HUES48 (cell line): ENCODE measurements at regions not wholly inside any gene's neighbourhood (a gene's known extent, or its start where the extent isn't known, plus 50 kb on each side); places are given as distances from the start of the nearest gene placed in this dataset.
"Not testable (repeated sequence)": the region's sequence is repeated elsewhere in the genome, so short reads cannot be mapped to it uniquely, and the experiment has no call there.

ENCODE experiments used
- H3K27ac ChIP-seq: one replicate; pipeline ENCODE4 v1.7.0; 2013; ENCODE audit warnings: low read depth, low read length, inconsistent platforms
- H3K27me3 ChIP-seq: 2 replicates; pipeline ENCODE4 v1.6.1; 2013; ENCODE audit warnings: mild to moderate bottlenecking, low read length; ENCODE audit not compliant: control insufficient read depth, insufficient read depth
- H3K36me3 ChIP-seq: 2 replicates; pipeline ENCODE4 v1.6.1; 2013; ENCODE audit warnings: low read length; ENCODE audit not compliant: control insufficient read depth, insufficient read depth
- H3K4me1 ChIP-seq: 2 replicates; pipeline ENCODE4 v1.6.1; 2013; ENCODE audit warnings: mild to moderate bottlenecking, low read length; ENCODE audit not compliant: control insufficient read depth, insufficient read depth
- H3K4me3 ChIP-seq: 2 replicates; pipeline ENCODE4 v1.5.1; 2013; ENCODE audit warnings: mild to moderate bottlenecking, low read depth, low read length
- H3K9ac ChIP-seq: 2 replicates; pipeline ENCODE4 v1.6.1; 2013; ENCODE audit warnings: mild to moderate bottlenecking, low read depth, low read length, moderate library complexity
- H3K9me3 ChIP-seq: 2 replicates; pipeline ENCODE4 v1.6.1; 2013; ENCODE audit warnings: low read length; ENCODE audit not compliant: control insufficient read depth, insufficient read depth

GRCh38 chr5:124538191-124538590 lies 208.2 kb downstream of the ZNF608 start:
- no peaks in the 10 kb centered on the region for H3K4me1 ChIP-seq
- no peaks in the 10 kb centered on the region; the same call in 1 of the 2 replicates for H3K27me3 ChIP-seq
- no peak overlapping the region for H3K4me3 ChIP-seq
- no peak overlapping the region for H3K9ac ChIP-seq
- no peaks in the 10 kb centered on the region for H3K9me3 ChIP-seq
- no peaks in the 10 kb centered on the region for H3K36me3 ChIP-seq
- no peak overlapping the region for H3K27ac ChIP-seq

GRCh38 chr5:124537522-124537921 lies 208.9 kb downstream of the ZNF608 start:
- Histone ChIP-seq H3K9ac (no peak overlapping the region), H3K4me3 (no peak overlapping the region), H3K36me3 (no peaks in the 10 kb centered on the region), H3K27ac (no peak overlapping the region), H3K4me1 (no peaks in the 10 kb centered on the region), H3K9me3 (no peaks in the 10 kb centered on the region), H3K27me3 (no peaks in the 10 kb centered on the region; the same call in 1 of the 2 replicates)

- Histone ChIP-seq H3K9ac (no peak overlapping the region), H3K4me3 (no peak overlapping the region), H3K27ac (no peak overlapping the region), H3K9me3 (no peaks in the 10 kb centered on the region), H3K36me3 (no peaks in the 10 kb centered on the region), H3K4me1 (no peaks in the 10 kb centered on the region), H3K27me3 (no peaks in the 10 kb centered on the region; the same call in 1 of the 2 replicates)
Observed at GRCh38 chr5:124537107-124537506, 209.3 kb downstream of the ZNF608 start.

- Histone ChIP-seq H3K27ac (no peak overlapping the region), H3K36me3 (no peaks in the 10 kb centered on the region), H3K4me1 (no peaks in the 10 kb centered on the region), H3K9ac (no peak overlapping the region), H3K9me3 (no peaks in the 10 kb centered on the region), H3K27me3 (no peaks in the 10 kb centered on the region), H3K4me3 (no peak overlapping the region)
Observed at GRCh38 chr5:124536333-124536732, 210.1 kb downstream of the ZNF608 start.

- no peaks in the 10 kb centered on the region for H3K36me3 ChIP-seq
- no peaks in the 10 kb centered on the region for H3K4me1 ChIP-seq
- H3K4me3 ChIP-seq, result no peak overlapping the region
- H3K27ac ChIP-seq, result no peak overlapping the region
- H3K9me3 ChIP-seq, result no peaks in the 10 kb centered on the region
- no peak overlapping the region for H3K9ac ChIP-seq
- no peaks in the 10 kb centered on the region for H3K27me3 ChIP-seq
Observed at GRCh38 chr5:124530916-124531315, 215.5 kb downstream of the ZNF608 start.

GRCh38 chr5:124528838-124529237 lies 217.6 kb downstream of the ZNF608 start:
- Histone ChIP-seq H3K4me1 (no peaks in the 10 kb centered on the region), H3K27ac (no peak overlapping the region), H3K9ac (no peak overlapping the region), H3K36me3 (no peaks in the 10 kb centered on the region), H3K9me3 (no peaks in the 10 kb centered on the region), H3K27me3 (no peaks in the 10 kb centered on the region), H3K4me3 (no peak overlapping the region)

- Histone ChIP-seq H3K27me3 (no peaks in the 10 kb centered on the region), H3K9ac (no peak overlapping the region), H3K27ac (no peak overlapping the region), H3K9me3 (no peaks in the 10 kb centered on the region), H3K4me1 (no peaks in the 10 kb centered on the region), H3K4me3 (no peak overlapping the region), H3K36me3 (no peaks in the 10 kb centered on the region)
Observed at GRCh38 chr5:124527220-124527991, 219.0 kb downstream of the ZNF608 start.

GRCh38 chr5:124526079-124526478 lies 220.4 kb downstream of the ZNF608 start:
- not testable (repeated sequence) for H3K27ac ChIP-seq, H3K9ac ChIP-seq, H3K9me3 ChIP-seq, H3K4me3 ChIP-seq, H3K4me1 ChIP-seq, H3K27me3 ChIP-seq, H3K36me3 ChIP-seq

- Histone ChIP-seq H3K27ac (no peak overlapping the region), H3K9ac (no peak overlapping the region), H3K9me3 (no peaks in the 10 kb centered on the region), H3K4me3 (no peak overlapping the region), H3K4me1 (no peaks in the 10 kb centered on the region), H3K36me3 (no peaks in the 10 kb centered on the region), H3K27me3 (no peaks in the 10 kb centered on the region)
Observed at GRCh38 chr5:124524552-124525232, 221.7 kb downstream of the ZNF608 start.

- Histone ChIP-seq H3K9me3 (no peaks in the 10 kb centered on the region), H3K4me1 (no peaks in the 10 kb centered on the region), H3K27me3 (no peaks in the 10 kb centered on the region)
Observed at GRCh38 chr5:124523897-124524296, 222.5 kb downstream of the ZNF608 start.

GRCh38 chr5:124522992-124523391 lies 223.4 kb downstream of the ZNF608 start:
- Histone ChIP-seq H3K36me3 (no peaks in the 10 kb centered on the region), H3K27me3 (no peaks in the 10 kb centered on the region), H3K4me1 (no peaks in the 10 kb centered on the region), H3K9ac (no peak overlapping the region), H3K9me3 (no peaks in the 10 kb centered on the region), H3K4me3 (no peak overlapping the region), H3K27ac (no peak overlapping the region)

More at GRCh38 chr5:124523897-124524296, 222.5 kb downstream of the ZNF608 start:
- Histone ChIP-seq H3K9ac (no peak overlapping the region), H3K27ac (no peak overlapping the region), H3K4me3 (no peak overlapping the region), H3K36me3 (no peaks in the 10 kb centered on the region)
